Suprapubic skin (tissue), 4 donors: ENCODE measurements at regions not wholly inside any gene's neighbourhood (a gene's known extent, or its start where the extent isn't known, plus 50 kb on each side); places are given as distances from the start of the nearest gene placed in this dataset.

Experiments used
- CTCF ChIP-seq, 2 donors: fragments of 200-600 bp in 1 of 2; fragments of 450-650 bp in 1 of 2; sonication (generic) in 1 of 2; IDR thresholded peaks; one replicate each; pipeline ENCODE4 v1.5.1; 2016 to 2019; ENCODE audit warnings: antibody characterized with exemption in 2 of 2, mild to moderate bottlenecking in 1 of 2, moderate library complexity in 1 of 2
- EP300 ChIP-seq: sonication (generic); formaldehyde crosslinking; IDR thresholded peaks from one replicate; pipeline ENCODE4 v1.6.1; 2017; ENCODE audit warnings: antibody characterized with exemption
- POLR2A ChIP-seq, 2 donors: fragments of 450-650 bp; IDR thresholded peaks; one replicate each; pipeline ENCODE4 v1.6.1; 2017; ENCODE audit warnings: antibody characterized with exemption in 2 of 2, mild to moderate bottlenecking in 2 of 2, moderate library complexity in 2 of 2
- POLR2AphosphoS5 ChIP-seq, 3 donors: sonication (generic); formaldehyde crosslinking; IDR thresholded peaks; one replicate each; pipeline ENCODE4 v1.6.1; 2017; ENCODE audit warnings: antibody characterized with exemption in 3 of 3

- no peak for TF ChIP-seq CTCF (IDR thresholded peaks at IDR 0.05)
- TF ChIP-seq POLR2A (IDR thresholded peaks at IDR 0.05) = no peak
- TF ChIP-seq EP300 = no peak
- TF ChIP-seq POLR2AphosphoS5 (IDR thresholded peaks at IDR 0.05) = no peak
Measured at GRCh38 chr14:41993687-41994086, 387.0 kb downstream of the LRFN5 start.
